HG03103 (cell line): ENCODE measurements at regions not wholly inside any gene's neighbourhood (a gene's known extent, or its start where the extent isn't known, plus 50 kb on each side); places are given as distances from the start of the nearest gene placed in this dataset.

ENCODE experiments used
- ATAC-seq: cut with Tn5 transposase; IDR thresholded peaks from one replicate; pipeline ENCODE4 v1.9.1; 2021; ENCODE audit warnings: low read depth; ENCODE audit not compliant: unreplicated experiment

- no peak for ATAC-seq
These were observed 90.4 kb upstream of the MTNR1B start for GRCh38 chr11:92879086-92879485.

DNA sequence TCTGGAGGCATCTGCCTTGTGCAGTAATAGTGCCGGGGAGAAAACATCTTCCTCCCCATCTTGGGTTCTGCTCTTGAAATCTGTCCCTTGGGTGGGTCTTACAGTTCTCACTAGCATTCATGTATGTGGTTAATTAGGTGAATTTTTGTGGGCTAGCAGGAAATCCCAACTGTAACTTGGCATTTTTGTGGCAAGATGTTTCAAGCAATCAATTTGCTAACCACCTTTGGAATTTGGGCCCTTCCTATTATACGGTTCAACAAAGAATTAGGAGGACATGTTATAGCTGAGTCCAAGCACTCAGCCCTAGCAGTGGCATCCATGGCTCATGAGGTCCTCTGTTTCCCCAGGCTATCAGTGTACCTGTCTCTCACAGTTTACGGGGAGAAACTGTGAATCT, 89.1 kb upstream of the MTNR1B start:
- no peak for ATAC-seq

GRCh38 chr11:92881940-92882450, 87.5 kb upstream of the MTNR1B start:
- ATAC-seq: no peak

- ATAC-seq: no peak
These were observed 86.4 kb upstream of the MTNR1B start for GRCh38 chr11:92882828-92883611.

- no peak for ATAC-seq
These were observed 83.9 kb upstream of the MTNR1B start for GRCh38 chr11:92885600-92885999.

- ATAC-seq: peak; percentile 66
These were observed 83.1 kb upstream of the MTNR1B start for GRCh38 chr11:92886243-92886905.

GRCh38 chr11:92888696-92889095, 80.8 kb upstream of the MTNR1B start:
- no peak for ATAC-seq

DNA sequence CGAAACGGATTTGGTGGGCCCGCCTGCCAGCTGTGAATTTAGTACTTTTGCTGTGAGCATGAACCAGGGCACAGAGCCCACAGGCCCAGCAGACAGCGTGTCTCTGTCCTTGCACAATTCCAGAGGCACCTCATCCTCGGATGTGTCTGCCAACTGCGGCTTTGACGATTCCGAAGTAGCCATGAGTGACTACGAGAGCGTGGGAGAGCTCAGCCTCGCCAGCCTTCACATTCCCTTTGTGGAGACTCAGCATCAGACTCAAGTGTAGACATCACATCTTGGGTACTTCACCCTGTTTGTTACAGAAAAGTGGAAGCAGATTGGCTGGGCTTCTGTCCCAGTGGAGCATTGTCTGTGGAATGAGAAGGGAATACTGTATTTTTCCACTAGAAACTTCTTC, 78.6 kb upstream of the MTNR1B start:
- ATAC-seq: no peak

DNA sequence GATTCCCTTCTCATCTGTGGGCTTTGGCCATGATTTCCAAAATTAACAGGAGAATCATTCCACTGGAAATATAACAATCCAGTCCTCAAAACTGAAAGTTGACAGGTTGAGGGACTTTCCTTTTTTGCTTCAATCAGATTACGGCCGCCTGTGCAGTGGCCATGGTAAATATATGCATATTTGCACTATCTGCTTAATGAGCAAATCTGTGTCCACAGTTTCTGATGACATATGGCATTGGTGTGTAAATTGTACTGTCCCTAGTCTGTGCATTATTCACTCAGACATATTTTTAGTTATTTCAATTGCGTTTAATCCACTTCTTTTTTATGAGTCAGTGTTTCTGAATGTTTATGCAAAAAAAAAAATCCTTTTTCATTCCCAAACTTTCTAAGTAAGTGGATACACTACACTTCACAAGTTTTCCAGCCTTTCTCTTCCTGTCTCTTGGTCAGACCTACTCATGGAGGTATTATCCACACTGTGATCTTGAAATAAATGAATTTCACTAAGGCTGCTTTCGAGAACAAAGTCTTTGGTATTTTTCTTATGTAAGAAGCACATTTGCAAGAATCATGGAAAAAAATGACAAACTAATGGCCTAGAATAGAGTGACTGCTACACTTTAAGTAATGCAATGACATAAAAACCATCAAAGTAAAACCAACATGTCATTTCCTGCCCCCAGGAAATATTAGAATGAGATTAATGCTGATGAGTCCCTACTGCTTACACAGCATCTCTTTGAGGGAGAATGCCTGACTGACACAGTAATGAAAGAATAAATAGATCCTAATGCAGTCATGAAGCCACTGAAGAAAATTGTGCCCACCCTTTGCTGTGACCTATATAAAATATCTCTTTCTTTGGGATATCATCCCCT, 76.4 kb upstream of the MTNR1B start:
- no peak for ATAC-seq

DNA sequence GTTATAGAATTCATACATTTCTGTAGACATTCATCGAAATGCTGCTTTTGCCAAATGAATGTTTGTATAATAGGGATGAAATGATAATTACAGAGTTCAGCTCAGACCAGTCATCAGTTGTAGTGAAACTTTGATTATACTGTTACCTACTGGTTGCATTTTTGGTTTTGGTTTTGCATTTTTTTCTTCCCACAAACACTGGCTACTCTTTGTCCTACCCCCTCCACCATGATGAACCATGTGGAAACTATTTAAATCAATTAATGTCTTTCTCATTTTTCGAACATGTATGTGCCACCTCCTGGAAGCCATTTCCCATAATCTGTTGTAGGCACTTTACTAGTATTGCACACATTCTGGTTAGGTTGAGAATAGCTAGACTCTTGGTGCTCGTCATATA, 75.3 kb upstream of the MTNR1B start:
- no peak for ATAC-seq

- no peak for ATAC-seq
These were observed 72.0 kb upstream of the MTNR1B start for GRCh38 chr11:92897487-92897886.

- no peak for ATAC-seq
These were observed 67.0 kb upstream of the MTNR1B start for GRCh38 chr11:92902417-92902816.

DNA sequence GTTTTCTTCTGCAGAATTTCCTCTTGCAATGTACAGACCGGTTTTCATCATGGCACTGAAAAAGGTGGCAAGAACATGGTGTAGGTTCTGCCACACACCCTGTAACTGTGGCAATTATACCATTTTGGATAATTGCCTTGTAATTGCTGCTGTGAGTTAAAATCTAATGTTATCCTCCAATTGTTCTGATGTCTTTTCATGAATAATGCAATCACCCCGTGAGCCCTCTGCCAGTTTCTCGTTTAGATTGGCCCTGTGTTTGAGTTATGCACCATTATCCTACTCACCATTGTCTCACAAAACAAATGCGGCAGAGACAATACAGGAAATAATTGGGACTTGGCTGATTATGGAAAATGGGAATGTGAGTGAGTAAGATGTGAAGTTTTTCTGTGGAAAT, 61.8 kb upstream of the MTNR1B start:
- no peak for ATAC-seq

DNA sequence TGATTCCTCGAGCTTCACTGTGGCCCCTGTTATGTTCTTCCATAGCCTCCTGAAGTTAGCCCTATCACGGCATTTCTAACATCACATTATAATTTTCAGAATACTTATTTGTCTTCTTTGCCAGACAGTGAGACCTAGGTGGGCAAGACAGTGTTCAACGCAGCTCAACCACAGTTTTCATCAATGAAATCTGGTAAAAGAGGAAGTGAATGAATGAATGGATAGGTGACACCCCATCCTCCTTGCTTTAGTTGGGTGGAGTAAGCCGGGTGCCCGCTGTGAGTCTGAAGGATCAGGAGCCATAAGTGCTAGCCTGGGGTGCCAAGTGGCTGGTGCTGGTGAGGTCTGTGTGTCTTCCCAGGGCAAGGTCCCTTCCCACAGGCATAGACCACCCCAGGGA, 60.2 kb upstream of the MTNR1B start:
- no peak for ATAC-seq

DNA sequence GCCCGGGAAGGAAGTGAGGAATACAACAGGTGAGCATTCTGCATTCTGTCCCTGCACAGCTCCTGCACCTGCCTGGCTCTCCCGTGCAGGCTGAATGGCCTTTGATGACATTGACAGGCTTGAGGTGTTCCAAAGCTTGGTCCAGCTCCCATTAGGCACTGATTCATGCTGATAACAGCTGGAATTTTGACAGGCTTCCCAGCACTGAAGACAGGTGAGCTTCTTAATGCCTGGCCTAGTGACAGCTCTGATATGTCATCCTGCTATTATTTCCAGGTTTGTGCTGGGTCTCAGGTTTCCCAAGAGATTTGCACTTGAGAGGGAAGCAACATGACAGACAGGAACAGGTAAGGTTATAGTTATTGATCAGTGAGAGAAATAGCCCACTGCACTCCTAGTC, 58.0 kb upstream of the MTNR1B start:
- no peak for ATAC-seq

- no peak for ATAC-seq
These were observed 53.9 kb upstream of the MTNR1B start for GRCh38 chr11:92915551-92915950.

- no peak for ATAC-seq
These were observed 53.2 kb upstream of the MTNR1B start for GRCh38 chr11:92916299-92916698.

DNA sequence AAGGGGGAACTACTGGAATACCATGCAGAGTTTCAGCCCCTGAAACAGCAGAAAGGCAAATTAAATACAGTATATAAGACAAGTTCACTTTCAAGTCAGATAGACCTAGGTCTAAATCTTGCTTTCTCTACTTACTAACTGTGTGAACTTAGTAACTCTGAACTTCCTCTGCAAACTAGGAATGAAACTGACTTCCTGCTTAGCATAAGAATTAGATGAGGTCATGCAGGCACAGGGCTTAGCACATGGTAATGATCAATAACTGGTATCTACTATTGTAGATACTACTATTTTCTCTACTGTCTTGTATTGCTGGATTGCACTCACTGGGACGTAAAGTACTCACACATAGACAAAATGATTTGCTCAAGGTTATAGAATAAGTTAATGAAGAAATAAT, 51.5 kb upstream of the MTNR1B start:
- no peak for ATAC-seq

DNA sequence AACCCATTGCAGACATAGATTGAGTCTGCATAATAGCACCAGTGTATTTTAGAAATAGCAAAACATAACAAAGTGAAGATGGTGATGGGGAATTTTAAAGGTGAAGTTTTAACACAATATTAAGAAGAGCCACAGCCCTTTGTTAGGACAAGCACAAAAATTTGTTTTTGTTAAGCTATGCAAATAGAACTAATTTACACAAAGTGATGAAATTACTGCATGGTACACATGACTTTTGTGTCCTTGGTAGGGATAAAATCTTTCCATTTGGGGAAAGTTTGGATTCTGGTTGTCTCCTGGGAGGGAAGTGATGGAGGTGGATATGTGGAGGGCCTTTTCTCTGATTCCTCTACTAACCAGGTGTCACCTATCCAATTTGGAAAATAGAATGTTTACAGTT, 50.4 kb upstream of the MTNR1B start:
- no peak for ATAC-seq
